ENCODE measurements at regions not wholly inside any gene's neighbourhood (a gene's known extent, or its start where the extent isn't known, plus 50 kb on each side); places are given as distances from the start of the nearest gene placed in this dataset.

DNA sequence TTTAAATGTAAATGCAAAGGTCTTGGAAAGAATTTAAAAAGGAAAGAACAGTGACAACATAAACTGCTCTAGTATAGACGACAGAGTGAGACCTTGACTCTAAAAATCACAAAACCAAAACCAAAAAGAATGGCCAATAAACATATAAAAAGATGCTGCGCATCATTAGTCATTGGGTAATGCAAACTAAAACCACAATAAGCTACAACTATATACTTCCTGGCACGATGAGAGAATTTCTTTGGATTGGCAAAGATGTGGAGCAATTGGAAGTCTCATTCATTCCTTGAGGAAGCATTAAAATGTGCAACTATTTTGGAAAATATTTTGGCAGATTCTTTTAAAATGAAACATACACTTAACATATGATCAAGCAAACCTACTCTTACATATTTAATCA, 98.7 kb upstream of the ZPLD1 start:
- TF ChIP-seq POLR2A (IDR thresholded peaks at IDR 0.05): no peak
- TF ChIP-seq, protein P1, sequence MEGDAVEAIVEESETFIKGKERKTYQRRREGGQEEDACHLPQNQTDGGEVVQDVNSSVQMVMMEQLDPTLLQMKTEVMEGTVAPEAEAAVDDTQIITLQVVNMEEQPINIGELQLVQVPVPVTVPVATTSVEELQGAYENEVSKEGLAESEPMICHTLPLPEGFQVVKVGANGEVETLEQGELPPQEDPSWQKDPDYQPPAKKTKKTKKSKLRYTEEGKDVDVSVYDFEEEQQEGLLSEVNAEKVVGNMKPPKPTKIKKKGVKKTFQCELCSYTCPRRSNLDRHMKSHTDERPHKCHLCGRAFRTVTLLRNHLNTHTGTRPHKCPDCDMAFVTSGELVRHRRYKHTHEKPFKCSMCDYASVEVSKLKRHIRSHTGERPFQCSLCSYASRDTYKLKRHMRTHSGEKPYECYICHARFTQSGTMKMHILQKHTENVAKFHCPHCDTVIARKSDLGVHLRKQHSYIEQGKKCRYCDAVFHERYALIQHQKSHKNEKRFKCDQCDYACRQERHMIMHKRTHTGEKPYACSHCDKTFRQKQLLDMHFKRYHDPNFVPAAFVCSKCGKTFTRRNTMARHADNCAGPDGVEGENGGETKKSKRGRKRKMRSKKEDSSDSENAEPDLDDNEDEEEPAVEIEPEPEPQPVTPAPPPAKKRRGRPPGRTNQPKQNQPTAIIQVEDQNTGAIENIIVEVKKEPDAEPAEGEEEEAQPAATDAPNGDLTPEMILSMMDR (IDR thresholded peaks at IDR 0.05 in 8 of 11, conservative IDR thresholded peaks at IDR 0.05 in 3 of 11): no peak

All from spleen (tissue), 7 donors.